Neural progenitor cell (in vitro differentiated cells): ENCODE measurements at regions not wholly inside any gene's neighbourhood (a gene's known extent, or its start where the extent isn't known, plus 50 kb on each side); places are given as distances from the start of the nearest gene placed in this dataset.

ENCODE experiments used
- EZH2 ChIP-seq: fragments of 200-600 bp; sonication (generic); IDR thresholded peaks from 2 replicates; pipeline ENCODE4 v1.6.1; 2017; ENCODE audit warnings: antibody characterized with exemption, mild to moderate bottlenecking, moderate library complexity
- TF ChIP-seq, protein P1 (sequence below): fragments of 200-600 bp; sonication (generic); IDR thresholded peaks from 2 replicates; pipeline ENCODE4 v1.5.1; 2017; ENCODE audit warnings: antibody characterized with exemption, mild to moderate bottlenecking

DNA sequence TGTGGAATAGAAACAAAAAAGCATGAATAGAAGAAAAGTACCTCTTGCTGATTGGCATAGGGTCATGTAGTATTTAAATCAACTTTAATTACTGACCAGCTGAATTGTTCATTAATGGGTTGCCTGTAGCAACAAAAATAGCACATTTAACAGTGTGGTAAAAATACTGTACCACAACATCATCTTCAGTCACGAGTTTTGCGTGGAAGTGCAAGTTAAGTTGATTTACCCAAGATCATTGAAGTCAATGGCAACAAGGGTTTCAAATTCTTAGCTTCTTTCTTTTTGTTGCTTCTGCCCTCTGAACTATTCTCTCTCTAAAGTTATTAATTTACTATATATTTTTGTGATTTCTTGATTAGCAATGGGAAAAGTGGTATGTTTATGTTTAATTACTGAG, 526.6 kb downstream of the C4orf33 start:
- TF ChIP-seq EZH2: no peak
- TF ChIP-seq, protein P1, sequence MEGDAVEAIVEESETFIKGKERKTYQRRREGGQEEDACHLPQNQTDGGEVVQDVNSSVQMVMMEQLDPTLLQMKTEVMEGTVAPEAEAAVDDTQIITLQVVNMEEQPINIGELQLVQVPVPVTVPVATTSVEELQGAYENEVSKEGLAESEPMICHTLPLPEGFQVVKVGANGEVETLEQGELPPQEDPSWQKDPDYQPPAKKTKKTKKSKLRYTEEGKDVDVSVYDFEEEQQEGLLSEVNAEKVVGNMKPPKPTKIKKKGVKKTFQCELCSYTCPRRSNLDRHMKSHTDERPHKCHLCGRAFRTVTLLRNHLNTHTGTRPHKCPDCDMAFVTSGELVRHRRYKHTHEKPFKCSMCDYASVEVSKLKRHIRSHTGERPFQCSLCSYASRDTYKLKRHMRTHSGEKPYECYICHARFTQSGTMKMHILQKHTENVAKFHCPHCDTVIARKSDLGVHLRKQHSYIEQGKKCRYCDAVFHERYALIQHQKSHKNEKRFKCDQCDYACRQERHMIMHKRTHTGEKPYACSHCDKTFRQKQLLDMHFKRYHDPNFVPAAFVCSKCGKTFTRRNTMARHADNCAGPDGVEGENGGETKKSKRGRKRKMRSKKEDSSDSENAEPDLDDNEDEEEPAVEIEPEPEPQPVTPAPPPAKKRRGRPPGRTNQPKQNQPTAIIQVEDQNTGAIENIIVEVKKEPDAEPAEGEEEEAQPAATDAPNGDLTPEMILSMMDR: no peak
